Fibroblast of gingiva (primary cell): ENCODE measurements at regions not wholly inside any gene's neighbourhood (a gene's known extent, or its start where the extent isn't known, plus 50 kb on each side); places are given as distances from the start of the nearest gene placed in this dataset.

Experiments used
- DNase-seq: peaks from one replicate; pipeline ENCODE4 v3.0.0-alpha.2; 2011; ENCODE audit warnings: low read depth

GRCh38 chr5:125203912-125204311 is 457.5 kb upstream of the ZNF608 start:
- no peak for DNase-seq

GRCh38 chr5:125205601-125206225 is 459.3 kb upstream of the ZNF608 start:
- no peak for DNase-seq

GRCh38 chr5:125207856-125208255 is 461.4 kb upstream of the ZNF608 start:
- DNase-seq, result no peak

GRCh38 chr5:125209650-125210049 is 463.2 kb upstream of the ZNF608 start:
- DNase-seq, result no peak

GRCh38 chr5:125210242-125210947 is 464.0 kb upstream of the ZNF608 start:
- DNase-seq, result no peak

- DNase-seq, result no peak
Measured at GRCh38 chr5:125214080-125214479, 467.6 kb upstream of the ZNF608 start.

GRCh38 chr5:125215593-125215992 is 469.2 kb upstream of the ZNF608 start:
- DNase-seq, result no peak

- DNase-seq, result no peak
Measured at GRCh38 chr5:125219710-125220109, 473.3 kb upstream of the ZNF608 start.

GRCh38 chr5:125220284-125220683 is 473.8 kb upstream of the ZNF608 start:
- DNase-seq, result no peak

GRCh38 chr5:125222597-125223240 is 476.3 kb upstream of the ZNF608 start:
- DNase-seq, result no peak

- no peak for DNase-seq
Measured at GRCh38 chr5:125225424-125225823, 479.0 kb upstream of the ZNF608 start.

GRCh38 chr5:125226825-125227224 is 480.4 kb upstream of the ZNF608 start:
- no peak for DNase-seq

- DNase-seq, result no peak
Measured at GRCh38 chr5:125227333-125228095, 481.1 kb upstream of the ZNF608 start.

GRCh38 chr5:125228363-125229070 is 482.1 kb upstream of the ZNF608 start:
- DNase-seq, result no peak

GRCh38 chr5:125229556-125229955 is 483.1 kb upstream of the ZNF608 start:
- no peak for DNase-seq

GRCh38 chr5:125232779-125233230 is 486.4 kb upstream of the ZNF608 start:
- peak; percentile 96 for DNase-seq

GRCh38 chr5:125233944-125234343 is 487.5 kb upstream of the ZNF608 start:
- no peak for DNase-seq

- DNase-seq, result no peak
Measured at GRCh38 chr5:125236007-125236406, 489.6 kb upstream of the ZNF608 start.

- DNase-seq, result no peak
Measured at GRCh38 chr5:125236981-125237380, 490.5 kb upstream of the ZNF608 start.

GRCh38 chr5:125244531-125244930 is 498.1 kb upstream of the ZNF608 start:
- DNase-seq, result no peak

- no peak for DNase-seq
Measured at GRCh38 chr5:125245216-125245615, 498.8 kb upstream of the ZNF608 start.

GRCh38 chr5:125249400-125249799 is 503.0 kb upstream of the ZNF608 start:
- DNase-seq, result no peak
